ENCODE measurements at regions not wholly inside any gene's neighbourhood (a gene's known extent, or its start where the extent isn't known, plus 50 kb on each side); places are given as distances from the start of the nearest gene placed in this dataset.

DNA sequence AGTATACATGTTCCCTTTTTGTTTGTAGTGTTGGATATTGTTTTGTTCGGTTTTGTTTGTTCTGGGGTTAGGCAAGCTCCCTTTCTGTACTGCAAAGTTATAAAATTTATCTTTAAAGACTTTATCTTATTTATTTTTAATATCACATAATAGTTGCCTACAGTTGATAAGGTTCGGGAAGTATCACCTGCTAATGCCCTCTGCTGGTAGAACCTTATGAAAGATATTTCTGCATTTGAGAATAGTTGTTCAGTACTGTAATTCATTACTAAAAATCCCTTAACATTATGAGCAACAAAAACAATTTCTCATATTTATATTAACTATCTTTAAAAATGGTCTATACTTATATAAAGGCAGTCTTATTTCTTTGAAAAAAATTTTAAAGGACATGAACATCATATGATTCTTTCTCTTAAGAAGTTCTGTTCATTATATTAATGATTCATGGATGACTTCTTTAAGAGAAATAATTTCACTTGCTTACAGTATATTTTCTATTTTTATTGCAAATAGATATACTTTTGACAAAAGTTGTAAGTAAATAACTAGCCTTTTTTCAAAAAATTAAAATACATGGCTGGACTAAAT, 1126.8 kb downstream of the SI start:
- DNase-seq (ENCODE audit: low spot score), result no peak

GRCh38 chr3:163946785-163947184, 1131.5 kb downstream of the SI start:
- DNase-seq (ENCODE audit: low spot score), result no peak

GRCh38 chr3:163943664-163944063, 1134.6 kb downstream of the SI start:
- no peak for DNase-seq (ENCODE audit: low spot score)

- peak; percentile 4 for DNase-seq (ENCODE audit: low spot score)
Measured at GRCh38 chr3:163939926-163940325, 1138.4 kb downstream of the SI start.

DNA sequence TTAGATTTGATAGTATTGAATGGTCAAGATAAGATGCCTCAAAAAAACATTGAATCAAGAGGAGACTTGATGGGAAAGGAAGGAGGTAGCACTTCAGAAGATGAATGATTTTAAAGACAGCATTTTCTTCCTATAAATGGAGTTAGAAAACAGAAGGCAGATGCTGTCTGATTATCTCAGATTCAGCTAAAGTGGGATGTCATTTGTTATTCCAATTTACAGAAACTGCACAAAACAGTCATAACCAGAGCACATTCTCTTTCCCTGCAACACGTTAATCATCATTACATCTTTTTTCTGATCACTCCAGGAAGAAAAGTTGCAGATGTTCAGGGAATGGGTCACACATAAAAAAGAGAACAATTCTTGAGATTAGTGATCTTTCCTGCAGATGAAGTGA, 1141.8 kb downstream of the SI start:
- no peak for DNase-seq (ENCODE audit: low spot score)

DNA sequence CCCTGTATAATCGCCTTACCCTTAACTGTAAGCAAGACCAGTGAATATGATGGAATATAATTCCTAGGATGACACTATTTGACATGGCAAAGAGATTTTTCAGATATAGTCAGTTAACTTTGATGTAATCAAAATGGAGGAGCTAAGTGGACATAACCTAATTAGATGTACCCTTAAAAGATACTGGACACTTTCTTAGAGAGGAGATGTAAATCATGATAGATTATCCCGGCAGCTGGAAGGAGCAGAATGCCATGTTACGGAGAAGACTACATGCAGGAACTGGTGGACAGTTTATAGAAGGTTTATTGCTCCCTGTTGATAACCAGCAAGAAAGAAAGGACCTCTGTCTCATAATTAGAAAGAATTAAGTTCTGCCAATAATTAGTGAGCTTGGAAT, 1142.9 kb downstream of the SI start:
- DNase-seq (ENCODE audit: low spot score), result no peak

DNA sequence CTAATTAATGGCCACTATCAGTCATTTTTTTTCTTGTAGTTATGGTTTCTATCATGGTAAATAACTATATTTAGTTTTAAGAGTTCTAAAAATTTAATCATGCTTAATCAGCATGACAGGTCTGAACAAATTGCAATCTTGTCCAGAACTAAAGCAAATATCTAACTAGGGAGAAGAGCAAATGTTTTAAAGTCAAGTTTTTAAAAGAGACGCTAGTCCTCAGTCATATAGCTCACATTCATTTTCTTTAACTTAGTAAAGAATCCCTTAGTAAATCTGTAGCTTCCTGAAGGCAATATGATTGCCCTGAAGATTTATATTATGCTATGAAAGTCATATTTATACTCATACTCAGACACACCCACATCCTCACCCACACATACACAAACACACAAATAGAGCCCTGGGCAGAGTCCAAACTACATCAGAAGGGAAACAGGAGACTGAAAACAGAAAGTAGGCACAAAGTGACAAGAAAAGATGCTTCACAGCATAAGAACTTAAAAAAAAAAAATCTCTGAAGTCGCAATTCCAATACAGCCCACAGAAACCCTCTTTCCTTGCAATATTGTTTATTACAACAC, 1149.1 kb downstream of the SI start:
- DNase-seq (ENCODE audit: low spot score), result peak; percentile 9

GRCh38 chr3:163927521-163927920, 1150.8 kb downstream of the SI start:
- DNase-seq (ENCODE audit: low spot score), result no peak

GRCh38 chr3:163924600-163924999, 1153.7 kb downstream of the SI start:
- no peak for DNase-seq (ENCODE audit: low spot score)

GRCh38 chr3:163919154-163919553, 1159.1 kb downstream of the SI start:
- DNase-seq (ENCODE audit: low spot score), result no peak

DNA sequence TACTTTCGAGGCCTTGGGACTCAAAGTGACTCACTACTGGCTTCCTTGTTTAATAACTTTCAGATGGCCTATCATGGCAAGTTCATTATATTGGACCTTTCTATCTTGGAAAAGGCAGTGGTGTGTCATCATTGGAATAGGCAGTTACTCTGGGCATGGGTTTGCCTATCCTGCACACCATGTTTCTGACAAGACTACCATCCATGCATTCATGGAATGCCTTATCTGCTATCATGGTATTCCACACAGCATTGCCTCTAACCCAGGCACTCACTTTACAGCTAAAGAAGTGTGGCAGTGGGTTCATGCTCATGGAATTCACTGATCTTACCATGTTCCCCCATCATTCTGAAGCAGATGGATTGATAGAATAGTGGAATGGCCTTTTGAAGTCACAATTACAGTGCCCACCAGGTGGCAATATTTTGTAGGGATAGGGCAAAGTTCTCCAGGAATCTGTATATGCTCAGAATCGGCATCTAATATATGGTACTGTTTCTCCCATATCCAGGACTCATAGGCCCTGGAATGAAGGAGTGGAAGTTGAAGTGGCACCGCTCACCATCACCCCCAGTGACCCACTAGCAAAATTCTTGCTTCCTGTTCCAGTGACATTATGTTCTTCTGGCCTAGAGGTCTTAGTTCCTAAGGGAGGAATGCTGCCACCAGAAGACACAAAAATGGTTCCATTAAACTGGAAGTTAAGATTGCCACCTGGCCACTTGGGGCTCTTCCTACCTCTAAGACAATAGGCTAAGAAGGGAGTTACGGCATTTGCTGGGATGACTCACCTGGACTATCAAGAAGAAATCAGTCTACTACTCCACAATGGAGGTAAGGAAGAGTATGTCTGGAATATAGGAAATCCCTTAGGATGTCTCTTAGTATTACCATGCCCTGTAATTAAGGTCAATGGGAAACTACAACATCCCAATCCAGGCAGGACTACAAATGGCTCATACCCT, 1161.4 kb downstream of the SI start:
- peak; percentile 11 for DNase-seq (ENCODE audit: low spot score)

DNA sequence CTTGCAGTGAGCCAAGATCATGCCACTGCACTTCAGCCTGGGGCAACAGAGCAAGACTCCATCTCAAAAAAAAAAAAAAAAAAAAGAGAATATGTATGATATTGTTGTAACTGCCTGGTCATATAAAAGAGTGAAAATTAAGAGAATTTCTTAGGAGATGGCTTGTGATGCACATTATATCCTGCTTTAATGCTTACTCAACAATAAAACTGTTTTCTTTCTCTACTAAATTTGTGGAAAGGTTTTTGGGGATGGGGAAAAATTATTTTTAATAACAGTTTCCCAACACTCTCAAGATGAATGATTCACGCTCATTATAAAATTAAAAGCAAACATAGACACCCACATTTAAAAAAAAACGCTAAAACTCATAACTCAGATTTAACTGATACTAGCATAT, 1163.0 kb downstream of the SI start:
- no peak for DNase-seq (ENCODE audit: low spot score)

GRCh38 chr3:163914567-163914966, 1163.7 kb downstream of the SI start:
- no peak for DNase-seq (ENCODE audit: low spot score)

DNA sequence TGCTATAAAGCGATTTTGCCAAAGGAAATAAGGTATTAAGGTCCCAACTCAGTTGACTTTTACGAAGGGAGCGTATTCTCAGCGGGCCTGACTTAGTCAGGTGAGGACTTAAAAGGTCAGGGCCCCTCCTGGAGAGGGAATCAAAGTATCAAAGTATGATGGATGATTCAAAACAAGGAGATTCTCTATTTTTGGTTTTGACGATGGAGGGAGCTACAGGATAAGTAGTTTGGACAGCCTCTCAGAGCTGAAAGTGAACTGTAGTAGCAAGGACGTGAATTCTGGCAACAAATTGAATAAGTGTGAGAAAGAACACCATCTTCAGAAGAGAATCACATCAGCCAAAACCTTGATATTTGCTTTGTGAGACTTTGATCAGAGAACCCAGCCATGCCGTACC, 1186.5 kb downstream of the SI start:
- DNase-seq (ENCODE audit: low spot score), result no peak

GRCh38 chr3:163890661-163891060, 1187.6 kb downstream of the SI start:
- DNase-seq (ENCODE audit: low spot score), result no peak

DNA sequence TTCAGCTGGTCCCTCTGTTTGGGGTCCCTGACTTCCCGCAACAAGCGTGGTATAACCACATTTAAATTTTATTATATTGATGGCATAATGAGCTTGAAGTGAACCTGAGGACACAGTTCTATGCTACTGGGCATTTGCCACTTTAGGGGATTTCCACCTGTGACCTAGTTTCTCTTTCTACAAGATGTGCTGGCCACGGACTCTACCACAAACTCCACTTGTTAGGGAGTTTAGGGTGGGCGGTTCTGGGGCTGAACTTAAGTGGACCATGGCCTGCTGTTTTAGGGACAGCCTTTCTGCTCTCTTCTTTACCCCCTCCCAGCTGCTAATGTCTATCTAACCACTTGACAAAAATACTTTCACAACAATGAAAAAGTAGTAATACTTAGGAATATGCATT, 1199.1 kb downstream of the SI start:
- DNase-seq (ENCODE audit: low spot score), result no peak

- DNase-seq (ENCODE audit: low spot score), result no peak
Measured at GRCh38 chr3:163878396-163878795, 1199.9 kb downstream of the SI start.

DNA sequence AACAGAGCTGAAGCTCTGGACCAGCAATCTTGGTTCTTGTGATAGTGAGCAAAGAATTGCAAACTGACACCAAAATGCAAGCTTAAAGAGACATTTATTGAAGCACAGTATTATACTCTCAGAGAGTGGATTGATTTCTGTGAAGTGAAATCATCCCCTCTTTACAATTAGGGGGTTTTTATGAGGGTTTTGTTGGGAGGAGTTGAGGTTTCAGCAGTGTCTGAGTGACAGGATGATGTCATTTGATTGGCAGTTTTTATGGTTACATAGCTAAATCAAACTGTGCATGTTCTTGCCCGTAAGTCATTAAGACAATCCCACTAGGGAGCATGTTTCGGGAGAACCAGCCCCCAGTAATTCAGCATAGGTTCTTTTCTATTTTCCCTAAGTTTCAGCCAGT, 1200.5 kb downstream of the SI start:
- DNase-seq (ENCODE audit: low spot score), result no peak

DNA sequence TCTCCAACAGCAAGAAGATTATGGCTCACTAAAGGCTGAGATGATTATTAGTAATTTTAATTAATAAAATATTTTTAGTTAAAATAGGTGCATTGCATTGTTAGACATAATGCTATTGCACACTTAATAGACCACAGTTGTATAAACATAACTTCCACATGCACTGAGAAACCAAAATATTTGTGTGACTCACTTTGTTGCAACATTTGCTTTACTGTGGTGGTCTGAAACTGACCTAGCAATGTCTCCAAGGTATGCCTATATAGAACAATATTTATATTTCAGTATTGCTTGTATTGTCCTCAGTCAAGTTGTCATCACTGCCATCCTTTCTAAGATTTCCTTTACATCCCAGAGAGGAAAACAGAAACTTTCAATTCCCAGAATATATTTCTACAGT, 1215.2 kb downstream of the SI start:
- DNase-seq (ENCODE audit: low spot score), result no peak

- no peak for DNase-seq (ENCODE audit: low spot score)
Measured at GRCh38 chr3:163852233-163852632, 1226.1 kb downstream of the SI start.

- DNase-seq (ENCODE audit: low spot score), result no peak
Measured at GRCh38 chr3:163838769-163839168, 1239.5 kb downstream of the SI start.

- DNase-seq (ENCODE audit: low spot score), result no peak
Measured at GRCh38 chr3:163832547-163832946, 1245.7 kb downstream of the SI start.

DNA sequence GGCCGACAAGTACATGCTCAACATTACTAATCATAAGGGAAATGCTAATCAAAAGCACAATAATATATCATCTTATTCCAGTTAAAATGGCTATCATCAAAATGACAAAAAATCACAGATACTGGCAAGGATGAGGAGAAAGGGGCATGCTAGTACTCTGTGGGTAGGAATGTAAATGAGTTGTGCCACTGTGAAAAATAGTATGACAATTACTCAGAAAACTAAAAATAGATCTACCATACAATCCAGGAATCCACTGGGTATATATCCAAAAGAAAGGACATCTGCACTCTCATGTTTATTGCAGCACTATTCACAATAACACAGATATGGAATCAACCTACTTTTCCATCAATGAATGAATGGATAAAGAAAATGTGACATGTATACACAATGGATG, 1256.5 kb downstream of the SI start:
- no peak for DNase-seq (ENCODE audit: low spot score)

All from LoVo (cell line).